GM23338 (cell line): ENCODE measurements at regions not wholly inside any gene's neighbourhood (a gene's known extent, or its start where the extent isn't known, plus 50 kb on each side); places are given as distances from the start of the nearest gene placed in this dataset.

Source experiments
- ATAC-seq: fragments of 200-7000 bp; cut with Tn5 transposase; 3 replicates; pipeline ENCODE4 v1.9.1; 2020
- DNase-seq: peaks from one replicate; pipeline ENCODE4 v3.0.0-alpha.2; 2015; ENCODE audit warnings: low spot score
- H2AFZ ChIP-seq: fragments of 200-600 bp; sonication (generic); 2 replicates; pipeline ENCODE4 v1.8.0; 2016; ENCODE audit warnings: antibody characterized with exemption, mild to moderate bottlenecking, moderate library complexity
- H3F3A ChIP-seq: fragments of 200-600 bp; sonication (generic); replicated peaks from 2 replicates; pipeline ENCODE4 v1.8.0; 2017; ENCODE audit warnings: antibody characterized with exemption, mixed run types, low read depth
- H3K27ac ChIP-seq: fragments of 200-600 bp; sonication (generic); 2 replicates; pipeline ENCODE4 v1.6.1; 2016; ENCODE audit warnings: low read depth
- H3K27me3 ChIP-seq: fragments of 200-600 bp; sonication (generic); 2 replicates; pipeline ENCODE4 v1.8.0; 2016; ENCODE audit warnings: mild to moderate bottlenecking, mixed run types, moderate library complexity; ENCODE audit not compliant: insufficient read depth
- H3K36me3 ChIP-seq: fragments of 200-600 bp; sonication (generic); 2 replicates; pipeline ENCODE4 v1.8.0; 2016; ENCODE audit warnings: mild to moderate bottlenecking; ENCODE audit not compliant: insufficient read depth
- H3K4me1 ChIP-seq: fragments of 200-600 bp; sonication (generic); 2 replicates; pipeline ENCODE4 v1.8.0; 2016; ENCODE audit warnings: mild to moderate bottlenecking, moderate library complexity; ENCODE audit not compliant: insufficient read depth
- H3K4me2 ChIP-seq: fragments of 200-600 bp; sonication (generic); 2 replicates; pipeline ENCODE4 v1.7.1; 2017; ENCODE audit warnings: mixed run types
- H3K4me3 ChIP-seq: fragments of 200-600 bp; sonication (generic); 2 replicates; pipeline ENCODE4 v1.6.1; 2016; ENCODE audit warnings: mixed run types
- H3K79me2 ChIP-seq: fragments of 200-600 bp; sonication (generic); replicated peaks from 2 replicates; pipeline ENCODE4 v1.8.0; 2017; ENCODE audit warnings: mild to moderate bottlenecking; ENCODE audit not compliant: insufficient read depth
- H3K9me2 ChIP-seq: fragments of 200-600 bp; sonication (generic); 2 replicates; pipeline ENCODE4 v1.8.0; 2017; ENCODE audit not compliant: insufficient read depth
- H4K20me1 ChIP-seq: fragments of 200-600 bp; sonication (generic); replicated peaks from 2 replicates; pipeline ENCODE4 v1.8.0; 2017; ENCODE audit warnings: mild to moderate bottlenecking; ENCODE audit not compliant: insufficient read depth
- H3K27ac Mint-ChIP-seq: 2 replicates; pipeline ENCODE4 v1.8.0; 2020; ENCODE audit warnings: inconsistent platforms, mild to moderate bottlenecking, moderate library complexity, mixed read lengths
- H3K27me3 Mint-ChIP-seq: 3 replicates; pipeline ENCODE4 v1.8.0; 2022; ENCODE audit warnings: low read depth, mild to moderate bottlenecking, moderate library complexity, mixed read lengths, inconsistent platforms; ENCODE audit not compliant: insufficient read depth, poor library complexity
- H3K36me3 Mint-ChIP-seq: 3 replicates; pipeline ENCODE4 v1.8.0; 2021; ENCODE audit warnings: low read depth, mild to moderate bottlenecking, inconsistent platforms, moderate library complexity, mixed read lengths
- H3K4me1 Mint-ChIP-seq: 3 replicates; pipeline ENCODE4 v1.8.0; 2020; ENCODE audit warnings: mild to moderate bottlenecking, inconsistent platforms, mixed read lengths
- H3K4me3 Mint-ChIP-seq: 3 replicates; pipeline ENCODE4 v1.8.0; 2021; ENCODE audit warnings: moderate library complexity, mild to moderate bottlenecking, inconsistent platforms, mixed read lengths
- H3K9me3 Mint-ChIP-seq: 3 replicates; pipeline ENCODE4 v1.8.0; 2020; ENCODE audit warnings: moderate library complexity, mild to moderate bottlenecking, inconsistent platforms, mixed read lengths
- CREB1 ChIP-seq: fragments of 250-450 bp; sonication (Bioruptor Pico); IDR thresholded peaks from 2 replicates; pipeline ENCODE4 v1.5.0; 2020; ENCODE audit warnings: low read depth, mild to moderate bottlenecking, moderate library complexity
- CTCF ChIP-seq, 2 experiments: fragments of 200-600 bp in 1 of 2; sonication (generic) in 1 of 2; conservative IDR thresholded peaks; 2 replicates each; pipeline versions ENCODE4 v1.5.1 to v1.6.1; 2016 to 2017; ENCODE audit warnings: antibody characterized with exemption in 2 of 2, low read depth in 2 of 2, mild to moderate bottlenecking in 2 of 2, moderate library complexity in 1 of 2
- ETS1 ChIP-seq: IDR thresholded peaks from 2 replicates; pipeline ENCODE4 v1.6.1; 2016; ENCODE audit warnings: antibody characterized with exemption
- EZH2 ChIP-seq: fragments of 200-600 bp; sonication (generic); IDR thresholded peaks from one replicate; pipeline ENCODE4 v1.8.0; 2017; ENCODE audit warnings: antibody characterized with exemption, mild to moderate bottlenecking, low read depth; ENCODE audit not compliant: unreplicated experiment
- EZH2phosphoT487 ChIP-seq: fragments of 200-600 bp; sonication (generic); IDR thresholded peaks from one replicate; pipeline ENCODE4 v1.8.1; 2018; ENCODE audit warnings: antibody characterized with exemption; ENCODE audit not compliant: unreplicated experiment
- JUNB ChIP-seq: IDR thresholded peaks from one replicate; pipeline ENCODE4 v1.6.1; 2016; ENCODE audit warnings: antibody characterized with exemption; ENCODE audit not compliant: unreplicated experiment
- NANOG ChIP-seq: IDR thresholded peaks from 2 replicates; pipeline ENCODE4 v1.6.1; 2016; ENCODE audit warnings: antibody characterized with exemption, borderline replicate concordance
- POLR2AphosphoS5 ChIP-seq: IDR thresholded peaks from 2 replicates; pipeline ENCODE4 v1.6.1; 2016; ENCODE audit warnings: antibody characterized with exemption, low read depth
- REST ChIP-seq: IDR thresholded peaks from one replicate; pipeline ENCODE4 v1.6.1; 2018; ENCODE audit warnings: antibody characterized with exemption; ENCODE audit not compliant: unreplicated experiment
- STAT1 ChIP-seq: IDR thresholded peaks from one replicate; pipeline ENCODE4 v1.6.1; 2016; ENCODE audit warnings: antibody characterized with exemption; ENCODE audit not compliant: unreplicated experiment
- ZNF114 ChIP-seq: fragments of 250-450 bp; sonication (Bioruptor Pico); IDR thresholded peaks from 2 replicates; pipeline ENCODE4 v1.5.0; 2020; ENCODE audit warnings: mild to moderate bottlenecking, moderate library complexity
- ZNF331 ChIP-seq: fragments of 250-450 bp; sonication (Bioruptor Pico); IDR thresholded peaks from 2 replicates; pipeline ENCODE4 v1.5.0; 2020; ENCODE audit warnings: low read depth, mild to moderate bottlenecking, moderate library complexity
- ZNF462 ChIP-seq: fragments of 250-450 bp; sonication (Bioruptor Pico); IDR thresholded peaks from 2 replicates; pipeline ENCODE4 v1.5.0; 2020; ENCODE audit warnings: mild to moderate bottlenecking, moderate library complexity

- Mint-ChIP-seq H3K9me3 (no peaks in the 10 kb centered on the region), H3K4me1 (no peaks in the 10 kb centered on the region), H3K27ac (no peak overlapping the region; the same call in 1 of the 2 replicates), H3K4me3 (no peak overlapping the region), H3K27me3 (no peaks in the 10 kb centered on the region), H3K36me3 (peaks cover 14% of the 10 kb centered on the region; the same call in 2 of the 3 replicates)
- Histone ChIP-seq H3K79me2 (no peaks in the 10 kb centered on the region; the same call in 1 of the 2 replicates), H3K36me3 (no peaks in the 10 kb centered on the region), H2AFZ (no peak overlapping the region), H3K27ac (no peak overlapping the region), H3K4me2 (no peak overlapping the region), H3K9me2 (no peaks in the 10 kb centered on the region), H3K27me3 (no peaks in the 10 kb centered on the region), H4K20me1 (no peaks in the 10 kb centered on the region; the same call in 1 of the 2 replicates), H3F3A (no peaks in the 10 kb centered on the region), H3K4me3 (no peak overlapping the region), H3K4me1 (no peaks in the 10 kb centered on the region)
- TF ChIP-seq JUNB, result no peak
- no peak for TF ChIP-seq CTCF (conservative IDR thresholded peaks at IDR 0.05; ENCODE audit: low read depth in 2 of 2)
- no peak for TF ChIP-seq EZH2
- TF ChIP-seq ZNF462, result no peak
- TF ChIP-seq ZNF114 (CRISPR knock-in tag), result no peak
- no peak for TF ChIP-seq EZH2phosphoT487
- no peak for TF ChIP-seq CREB1 (CRISPR knock-in tag)
- no peak for TF ChIP-seq ZNF331
- no peak for TF ChIP-seq STAT1
- no peak for TF ChIP-seq NANOG
- no peak for TF ChIP-seq ETS1
- no peak for TF ChIP-seq REST
- no peak for TF ChIP-seq POLR2AphosphoS5
- DNase-seq (no peak), ATAC-seq (no peak)
These were observed 83.8 kb upstream of the JAK1 start for GRCh38 chr1:65049941-65050713.
